ENCODE measurements at regions not wholly inside any gene's neighbourhood (a gene's known extent, or its start where the extent isn't known, plus 50 kb on each side); places are given as distances from the start of the nearest gene placed in this dataset.
"Not testable (repeated sequence)": the region's sequence is repeated elsewhere in the genome, so short reads cannot be mapped to it uniquely, and the experiment has no call there.

GRCh38 chr13:58500938-58501337 lies 869.4 kb downstream of the PCDH17 start (continued):
- no peak for TF ChIP-seq AR (CRISPR knock-in tag; IDR thresholded peaks at IDR 0.05)
- TF ChIP-seq USF1 (CRISPR knock-in tag; IDR thresholded peaks at IDR 0.05): no peak

- H3K27me3 Mint-ChIP-seq (ENCODE audit: low read depth); DNase-seq (ENCODE audit: low spot score); POLR2A ChIA-PET; H3K4me3 Mint-ChIP-seq; CTCF ChIA-PET; H3K27ac Mint-ChIP-seq; H3K4me1 Mint-ChIP-seq; ATAC-seq: not testable (repeated sequence)
- H3K36me3 Mint-ChIP-seq: peaks cover 31% of the 10 kb centered on the region
- H3K9me3 Mint-ChIP-seq: peaks cover 38% of the 10 kb centered on the region
Observed at GRCh38 chr13:58504202-58504700, 872.7 kb downstream of the PCDH17 start.

- H3K9me3 Mint-ChIP-seq: peaks cover 47% of the 10 kb centered on the region
- H3K27ac Mint-ChIP-seq; H3K4me3 Mint-ChIP-seq; H3K4me1 Mint-ChIP-seq; H3K27me3 Mint-ChIP-seq (ENCODE audit: low read depth); CTCF ChIA-PET; ATAC-seq; POLR2A ChIA-PET; DNase-seq (ENCODE audit: low spot score): not testable (repeated sequence)
- H3K36me3 Mint-ChIP-seq: peaks cover 31% of the 10 kb centered on the region
Observed at GRCh38 chr13:58505262-58505920, 873.8 kb downstream of the PCDH17 start.

GRCh38 chr13:58528351-58528750 lies 896.8 kb downstream of the PCDH17 start:
- ChIA-PET POLR2A (no interaction called here), CTCF (interaction anchor here (0.6 kb wide), 1 partner anchor 316 kb away, joined by 3 read pairs; no protein-coding TSS in a partner anchor)
- Mint-ChIP-seq H3K9me3 (peaks cover 29% of the 10 kb centered on the region), H3K27me3 (ENCODE audit: low read depth) (no peaks in the 10 kb centered on the region; the same call in none of the 2 replicates), H3K4me3 (no peak overlapping the region), H3K4me1 (peaks cover 5% of the 10 kb centered on the region; the same call in 1 of the 2 replicates), H3K36me3 (peaks cover 4% of the 10 kb centered on the region), H3K27ac (no peak overlapping the region)
- DNase-seq (ENCODE audit: low spot score): no peak
- no peak for ATAC-seq
- no peak for TF ChIP-seq NFATC4 (CRISPR knock-in tag; IDR thresholded peaks at IDR 0.05)
- no peak for TF ChIP-seq ATF2 (CRISPR knock-in tag; IDR thresholded peaks at IDR 0.05; ENCODE audit: borderline replicate concordance, low read depth)
- no peak for TF ChIP-seq ZNF396 (CRISPR knock-in tag; IDR thresholded peaks at IDR 0.05; ENCODE audit: borderline replicate concordance)
- TF ChIP-seq ZNF317 (CRISPR knock-in tag; IDR thresholded peaks at IDR 0.05; ENCODE audit: borderline replicate concordance, low read depth): no peak
- TF ChIP-seq NFYB (CRISPR knock-in tag; conservative IDR thresholded peaks at IDR 0.05; ENCODE audit: low read depth): no peak
- no peak for TF ChIP-seq CBFB (CRISPR knock-in tag; IDR thresholded peaks at IDR 0.05; ENCODE audit: low read depth)
- TF ChIP-seq MLX (CRISPR knock-in tag; IDR thresholded peaks at IDR 0.05): no peak
- no peak for TF ChIP-seq AFF4 (CRISPR knock-in tag; IDR thresholded peaks at IDR 0.05; ENCODE audit: borderline replicate concordance)
- no peak for TF ChIP-seq CREM (CRISPR knock-in tag; IDR thresholded peaks at IDR 0.05)
- TF ChIP-seq EMX1 (CRISPR knock-in tag; IDR thresholded peaks at IDR 0.05): no peak
- no peak for TF ChIP-seq KAT7 (CRISPR knock-in tag; IDR thresholded peaks at IDR 0.05; ENCODE audit: borderline replicate concordance)
- TF ChIP-seq PREB (CRISPR knock-in tag; IDR thresholded peaks at IDR 0.05; ENCODE audit: borderline replicate concordance): no peak
- no peak for TF ChIP-seq E2F5 (CRISPR knock-in tag; IDR thresholded peaks at IDR 0.05)
- TF ChIP-seq ETV6 (CRISPR knock-in tag; IDR thresholded peaks at IDR 0.05): no peak

All from WTC11 (cell line).